GM12878 (cell line): ENCODE measurements at regions not wholly inside any gene's neighbourhood (a gene's known extent, or its start where the extent isn't known, plus 50 kb on each side); places are given as distances from the start of the nearest gene placed in this dataset.
A peak's percentile ranks its signal among the peaks of the same experiment; 100 is the strongest.

Source experiments
- ATAC-seq: fragments of 200-7000 bp; cut with Tn5 transposase; 3 replicates; pipeline ENCODE4 v1.9.1; 2020; ENCODE audit warnings: mild to moderate bottlenecking, moderate library complexity
- BruUV-seq: library from RNA; stranded (reverse); fragments of 400-500 nt; replicated peaks from 2 replicates; lab custom pipeline; 2021; lab: Mats Ljungman, UMichigan
- CTCF ChIA-PET: fragments of 300-600 bp; sonication (Branson Sonifier 250); formaldehyde crosslinking; extraction: SDS; loops from one replicate; lab custom pipeline; 2021; ENCODE audit warnings: inconsistent platforms; lab: Yijun Ruan, JAX
- POLR2A ChIA-PET: fragments of 350-600 bp; formaldehyde crosslinking; extraction: SDS; loops from one replicate; lab custom pipeline; 2021; ENCODE audit warnings: inconsistent platforms; lab: Charles Lee
- RAD21 ChIA-PET: fragments of 300-600 bp; sonication (Branson Sonifier 250); formaldehyde crosslinking; loops from one replicate; lab custom pipeline; 2023; ENCODE audit warnings: antibody characterized with exemption; ENCODE audit not compliant: unreplicated experiment; lab: Charles Lee
- SMC1A ChIA-PET: fragments of 300-600 bp; sonication (Branson Sonifier 250); formaldehyde crosslinking; loops from one replicate; lab custom pipeline; 2023; ENCODE audit not compliant: unreplicated experiment, uncharacterized antibody; lab: Charles Lee
- DNase-seq: peaks from one replicate; pipeline ENCODE4 v3.0.0-alpha.2; 2011; ENCODE audit warnings: low read depth, low spot score
- FAIRE-seq: peaks from 3 replicates; lab custom pipeline; 2011; peaks lifted over from hg19 to GRCh38; lab: Jason Lieb, UNC
- H2AFZ ChIP-seq: 2 replicates; pipeline ENCODE4 v1.6.0; 2011; ENCODE audit warnings: low read depth, low read length, control low read depth; ENCODE audit not compliant: control insufficient read depth
- H3K27ac ChIP-seq: 2 replicates; pipeline ENCODE4 v1.5.1; 2011; ENCODE audit warnings: control low read depth; ENCODE audit not compliant: control insufficient read depth, insufficient read depth
- H3K27me3 ChIP-seq, 2 experiments: replicated peaks in 1 of 2; 2 replicates each; pipeline versions ENCODE4 v1.6.0 to v1.6.1; 2011; ENCODE audit warnings: low read length in 1 of 2; ENCODE audit not compliant: control insufficient read depth in 2 of 2, insufficient read depth in 2 of 2
- H3K36me3 ChIP-seq, 2 experiments: 2 replicates each; pipeline ENCODE4 v1.5.1; 2011; ENCODE audit warnings: low read length in 1 of 2; ENCODE audit not compliant: control insufficient read depth in 2 of 2, insufficient read depth in 2 of 2
- H3K4me1 ChIP-seq: 2 replicates; pipeline ENCODE4 v1.6.1; 2011; ENCODE audit warnings: mild to moderate bottlenecking, low read length, moderate library complexity, mixed read lengths; ENCODE audit not compliant: control insufficient read depth, insufficient read depth
- H3K4me2 ChIP-seq: 2 replicates; pipeline ENCODE4 v1.6.0; 2011; ENCODE audit warnings: control low read depth; ENCODE audit not compliant: control insufficient read depth, insufficient read depth
- H3K4me3 ChIP-seq: fragments of 200-600 bp; sonication (generic); 2 replicates; pipeline ENCODE4 v1.5.1; 2016
- H3K79me2 ChIP-seq: 2 replicates; pipeline ENCODE4 v1.6.0; 2011; ENCODE audit warnings: low read length; ENCODE audit not compliant: control insufficient read depth, insufficient read depth
- H3K9ac ChIP-seq: 2 replicates; pipeline ENCODE4 v1.8.0; 2011; ENCODE audit warnings: low read length, control low read depth, mixed read lengths; ENCODE audit not compliant: control insufficient read depth, insufficient read depth
- H3K9me3 ChIP-seq: replicated peaks from 3 replicates; pipeline ENCODE4 v1.5.1; 2011; ENCODE audit warnings: mild to moderate bottlenecking, low read length; ENCODE audit not compliant: control insufficient read depth, insufficient read depth
- H4K20me1 ChIP-seq: 2 replicates; pipeline ENCODE4 v1.6.0; 2011; ENCODE audit not compliant: control insufficient read depth, insufficient read depth
- CBX3 ChIP-seq: fragments of 200-600 bp; sonication (generic); IDR thresholded peaks from 2 replicates; pipeline ENCODE4 v1.6.1; 2016; ENCODE audit warnings: low read depth, borderline replicate concordance
- MLLT1 ChIP-seq: fragments of 450-650 bp; IDR thresholded peaks from 2 replicates; pipeline ENCODE4 v1.6.1; 2016; ENCODE audit warnings: mild to moderate bottlenecking
- RAD21 ChIP-seq: IDR thresholded peaks from 2 replicates; pipeline ENCODE4 v1.6.1; 2011; ENCODE audit warnings: mild to moderate bottlenecking, low read depth, low read length, moderate library complexity; ENCODE audit not compliant: insufficient read depth
- RUNX3 ChIP-seq: IDR thresholded peaks from 2 replicates; pipeline ENCODE4 v1.6.1; 2012; ENCODE audit warnings: low read length, inconsistent platforms
- TBL1XR1 ChIP-seq: IDR thresholded peaks from 2 replicates; pipeline ENCODE4 v1.6.1; 2012; ENCODE audit warnings: low read depth, low read length, improper control_type of control experiment
- ZSCAN29 ChIP-seq: fragments of 450-650 bp; IDR thresholded peaks from 2 replicates; pipeline ENCODE4 v1.6.1; 2017; ENCODE audit warnings: mild to moderate bottlenecking, moderate library complexity
- WGBS: methylation state at CpG from one replicate; pipeline ENCODE4 v1.1.6; 2016; ENCODE audit warnings: low lambda C conversion rate; ENCODE audit not compliant: insufficient replicate concordance, insufficient coverage; ENCODE audit errors: missing lambda C conversion rate; 5-methylcytosine and 5-hydroxymethylcytosine counted together
- in situ Hi-C: fragments of 300-500 bp; cut with MboI; formaldehyde crosslinking; loops from 9 replicates; pipeline ENCODE4 v1.14.3; 2018; ENCODE audit warnings: mixed read lengths
- intact Hi-C: fragments of 100-400 bp; cut with micrococcal nuclease; formaldehyde crosslinking; loops from one replicate; pipeline ENCODE4 v1.14.2; 2022; ENCODE audit not compliant: unreplicated experiment
- TF ChIP-seq, protein P1 (sequence below): fragments of 450-650 bp; IDR thresholded peaks from 2 replicates; pipeline ENCODE4 v1.6.1; 2016; ENCODE audit warnings: mild to moderate bottlenecking
- TF ChIP-seq, protein P2 (sequence below), 3 experiments: IDR thresholded peaks in 2 of 3; conservative IDR thresholded peaks in 1 of 3; 2 replicates each; pipeline ENCODE4 v1.5.1; 2011; ENCODE audit warnings: low read depth in 3 of 3, low read length in 3 of 3, mild to moderate bottlenecking in 3 of 3, control low read depth in 2 of 3, moderate library complexity in 2 of 3, inconsistent platforms in 1 of 3, mixed read lengths in 1 of 3; ENCODE audit not compliant: control insufficient read depth in 2 of 3, insufficient read depth in 1 of 3; ENCODE audit errors: extremely low read depth in 1 of 3

- in situ Hi-C loops: no loop called here
Observed at GRCh38 chr6:78513856-78514255, 353.5 kb upstream of the IRAK1BP1 start.

More at GRCh38 chr6:78513856-78514255, 353.5 kb upstream of the IRAK1BP1 start:
- TF ChIP-seq TBL1XR1: no peak
- no peak for TF ChIP-seq RUNX3
- TF ChIP-seq MLLT1: no peak
- no peak for TF ChIP-seq CBX3
- TF ChIP-seq, protein P1, sequence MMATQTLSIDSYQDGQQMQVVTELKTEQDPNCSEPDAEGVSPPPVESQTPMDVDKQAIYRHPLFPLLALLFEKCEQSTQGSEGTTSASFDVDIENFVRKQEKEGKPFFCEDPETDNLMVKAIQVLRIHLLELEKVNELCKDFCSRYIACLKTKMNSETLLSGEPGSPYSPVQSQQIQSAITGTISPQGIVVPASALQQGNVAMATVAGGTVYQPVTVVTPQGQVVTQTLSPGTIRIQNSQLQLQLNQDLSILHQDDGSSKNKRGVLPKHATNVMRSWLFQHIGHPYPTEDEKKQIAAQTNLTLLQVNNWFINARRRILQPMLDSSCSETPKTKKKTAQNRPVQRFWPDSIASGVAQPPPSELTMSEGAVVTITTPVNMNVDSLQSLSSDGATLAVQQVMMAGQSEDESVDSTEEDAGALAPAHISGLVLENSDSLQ: peak; percentile 60
- no peak for TF ChIP-seq ZSCAN29
- TF ChIP-seq, protein P2, sequence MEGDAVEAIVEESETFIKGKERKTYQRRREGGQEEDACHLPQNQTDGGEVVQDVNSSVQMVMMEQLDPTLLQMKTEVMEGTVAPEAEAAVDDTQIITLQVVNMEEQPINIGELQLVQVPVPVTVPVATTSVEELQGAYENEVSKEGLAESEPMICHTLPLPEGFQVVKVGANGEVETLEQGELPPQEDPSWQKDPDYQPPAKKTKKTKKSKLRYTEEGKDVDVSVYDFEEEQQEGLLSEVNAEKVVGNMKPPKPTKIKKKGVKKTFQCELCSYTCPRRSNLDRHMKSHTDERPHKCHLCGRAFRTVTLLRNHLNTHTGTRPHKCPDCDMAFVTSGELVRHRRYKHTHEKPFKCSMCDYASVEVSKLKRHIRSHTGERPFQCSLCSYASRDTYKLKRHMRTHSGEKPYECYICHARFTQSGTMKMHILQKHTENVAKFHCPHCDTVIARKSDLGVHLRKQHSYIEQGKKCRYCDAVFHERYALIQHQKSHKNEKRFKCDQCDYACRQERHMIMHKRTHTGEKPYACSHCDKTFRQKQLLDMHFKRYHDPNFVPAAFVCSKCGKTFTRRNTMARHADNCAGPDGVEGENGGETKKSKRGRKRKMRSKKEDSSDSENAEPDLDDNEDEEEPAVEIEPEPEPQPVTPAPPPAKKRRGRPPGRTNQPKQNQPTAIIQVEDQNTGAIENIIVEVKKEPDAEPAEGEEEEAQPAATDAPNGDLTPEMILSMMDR (IDR thresholded peaks at IDR 0.05 in 2 of 3, conservative IDR thresholded peaks at IDR 0.05 in 1 of 3; ENCODE audit: control insufficient read depth in 2 of 3, extremely low read depth in 1 of 3, insufficient read depth in 1 of 3, low read depth in 3 of 3, low read length in 3 of 3): peak in 1 of 3 experiments; percentile 29; a peak in 2 of 6 replicates
- 0 out of 2 replicates have a peak, but pooled peaks have one; percentile 23 for TF ChIP-seq RAD21
- TF ChIP-seq, all 136 proteins: peak for 3
- H3K27ac ChIP-seq: no peak overlapping the region
- intact Hi-C loops: loop anchor here (10.0 kb wide), 1 partner anchor 769 kb away; no protein-coding TSS in a partner anchor
- no peaks in the 10 kb centered on the region for H3K27me3 ChIP-seq
- no peaks in the 10 kb centered on the region for H3K79me2 ChIP-seq
- ATAC-seq (no peak; the same call in 2 of the 3 replicates), FAIRE-seq (no peak), DNase-seq (no peak)
- no peak overlapping the region for H2AFZ ChIP-seq
- 0% methylated on average over 2 of the region's 2 CpGs for WGBS
- H3K4me1 ChIP-seq: no peaks in the 10 kb centered on the region
- no peaks in the 10 kb centered on the region for H4K20me1 ChIP-seq
- BruUV-seq: no TSS peak
- RAD21 ChIA-PET: interaction anchor here (1.4 kb wide), 1 partner anchor 19 kb away, joined by 3 read pairs; no protein-coding TSS in a partner anchor
- SMC1A ChIA-PET: no interaction called here
- no peak overlapping the region for H3K4me3 ChIP-seq
- no peaks in the 10 kb centered on the region for H3K9me3 ChIP-seq
- no peak overlapping the region for H3K4me2 ChIP-seq
- CTCF ChIA-PET: interaction anchor here (0.8 to 1.6 kb wide), 5 partner anchors 11 to 894 kb away, joined by 3 to 4 read pairs (median 3); no protein-coding TSS in a partner anchor
- no peaks in the 10 kb centered on the region for H3K36me3 ChIP-seq
- no peak overlapping the region for H3K9ac ChIP-seq
- POLR2A ChIA-PET: no interaction called here
